Breast epithelium (tissue), 3 donors: ENCODE measurements at regions not wholly inside any gene's neighbourhood (a gene's known extent, or its start where the extent isn't known, plus 50 kb on each side); places are given as distances from the start of the nearest gene placed in this dataset.

ENCODE experiments used
- POLR2A ChIP-seq: fragments of 450-650 bp; IDR thresholded peaks from one replicate; pipeline ENCODE4 v1.6.1; 2016; ENCODE audit warnings: antibody characterized with exemption, mild to moderate bottlenecking, moderate library complexity
- TF ChIP-seq, protein P1 (sequence below), 3 donors: fragments of 450-650 bp; IDR thresholded peaks; one replicate each; pipeline ENCODE4 v1.5.1; 2016 to 2017; ENCODE audit warnings: antibody characterized with exemption in 3 of 3, mild to moderate bottlenecking in 3 of 3, moderate library complexity in 3 of 3

DNA sequence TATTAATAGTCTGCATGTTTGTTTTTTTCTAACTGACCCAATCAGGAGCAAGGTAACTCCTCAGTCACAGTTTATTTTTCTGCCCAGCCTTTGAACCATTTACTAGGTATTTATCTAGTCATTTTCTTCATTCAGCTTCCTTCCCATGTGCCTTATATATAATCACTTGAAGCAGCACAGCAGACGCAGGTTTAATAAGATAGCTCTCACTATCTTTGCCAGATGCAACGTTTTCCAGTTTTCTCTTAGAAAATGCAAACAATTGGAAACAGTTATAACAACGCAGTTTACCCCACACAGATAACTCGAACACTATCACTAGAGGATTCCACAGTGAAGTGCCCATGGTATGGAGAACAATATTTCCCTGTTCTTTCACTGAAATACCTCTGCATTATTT lies 56.4 kb upstream of the NFKB1 start:
- no peak for TF ChIP-seq POLR2A
- TF ChIP-seq, protein P1, sequence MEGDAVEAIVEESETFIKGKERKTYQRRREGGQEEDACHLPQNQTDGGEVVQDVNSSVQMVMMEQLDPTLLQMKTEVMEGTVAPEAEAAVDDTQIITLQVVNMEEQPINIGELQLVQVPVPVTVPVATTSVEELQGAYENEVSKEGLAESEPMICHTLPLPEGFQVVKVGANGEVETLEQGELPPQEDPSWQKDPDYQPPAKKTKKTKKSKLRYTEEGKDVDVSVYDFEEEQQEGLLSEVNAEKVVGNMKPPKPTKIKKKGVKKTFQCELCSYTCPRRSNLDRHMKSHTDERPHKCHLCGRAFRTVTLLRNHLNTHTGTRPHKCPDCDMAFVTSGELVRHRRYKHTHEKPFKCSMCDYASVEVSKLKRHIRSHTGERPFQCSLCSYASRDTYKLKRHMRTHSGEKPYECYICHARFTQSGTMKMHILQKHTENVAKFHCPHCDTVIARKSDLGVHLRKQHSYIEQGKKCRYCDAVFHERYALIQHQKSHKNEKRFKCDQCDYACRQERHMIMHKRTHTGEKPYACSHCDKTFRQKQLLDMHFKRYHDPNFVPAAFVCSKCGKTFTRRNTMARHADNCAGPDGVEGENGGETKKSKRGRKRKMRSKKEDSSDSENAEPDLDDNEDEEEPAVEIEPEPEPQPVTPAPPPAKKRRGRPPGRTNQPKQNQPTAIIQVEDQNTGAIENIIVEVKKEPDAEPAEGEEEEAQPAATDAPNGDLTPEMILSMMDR (IDR thresholded peaks at IDR 0.05), result no peak
